Gastrocnemius medialis (tissue), 4 donors: ENCODE measurements at regions not wholly inside any gene's neighbourhood (a gene's known extent, or its start where the extent isn't known, plus 50 kb on each side); places are given as distances from the start of the nearest gene placed in this dataset.

Experiments
- ATAC-seq, 2 donors: fragments of 150-250 bp; one replicate each; pipeline ENCODE4 v1.9.1; 2016
- DNase-seq, 2 donors: peaks; one replicate each; pipeline ENCODE4 v3.0.0-alpha.2; 2019
- H3K27ac ChIP-seq, 4 donors: fragments of 200-600 bp; sonication (generic); 1 replicate in 1 of 4; 2 replicates in 3 of 4; pipeline ENCODE4 v1.5.1; 2016 to 2018; ENCODE audit warnings: mild to moderate bottlenecking in 2 of 4, moderate library complexity in 1 of 4
- H3K27me3 ChIP-seq, 3 donors: fragments of 200-600 bp; sonication (generic) in 2 of 3; 1 replicate in 1 of 3; 2 replicates in 2 of 3; pipeline versions ENCODE4 v1.5.1 to v1.6.0; 2016 to 2019; ENCODE audit warnings: mild to moderate bottlenecking in 1 of 3, moderate library complexity in 1 of 3
- H3K36me3 ChIP-seq, 2 donors: fragments of 200-600 bp; sonication (generic) in 1 of 2; one replicate each; pipeline ENCODE4 v1.5.1; 2017 to 2018
- H3K4me1 ChIP-seq, 2 donors: fragments of 200-600 bp; sonication (generic) in 1 of 2; one replicate each; pipeline ENCODE4 v1.5.1; 2016 to 2017; ENCODE audit warnings: mild to moderate bottlenecking in 2 of 2
- H3K4me3 ChIP-seq, 4 donors: fragments of 200-600 bp; sonication (generic) in 3 of 4; 1 replicate in 1 of 4; 2 replicates in 3 of 4; pipeline ENCODE4 v1.5.1; 2016 to 2019; ENCODE audit warnings: mild to moderate bottlenecking in 2 of 4
- H3K9me3 ChIP-seq, 3 donors: fragments of 200-600 bp; sonication (generic) in 2 of 3; 1 replicate in 1 of 3; 2 replicates in 2 of 3; pipeline ENCODE4 v1.5.1; 2016 to 2019
- CTCF ChIP-seq, 5 experiments: fragments of 450-650 bp in 3 of 5; fragments of 200-600 bp in 2 of 5; sonication (generic) in 2 of 5; IDR thresholded peaks in 4 of 5; conservative IDR thresholded peaks in 1 of 5; 1 replicate in 4 of 5; 2 replicates in 1 of 5; pipeline ENCODE4 v1.5.1; 2016 to 2019; ENCODE audit warnings: antibody characterized with exemption in 5 of 5, mild to moderate bottlenecking in 3 of 5, moderate library complexity in 3 of 5
- POLR2A ChIP-seq, 2 donors: fragments of 450-650 bp; IDR thresholded peaks; one replicate each; pipeline ENCODE4 v1.6.1; 2017; ENCODE audit warnings: antibody characterized with exemption in 2 of 2, mild to moderate bottlenecking in 2 of 2, moderate library complexity in 2 of 2
- in situ Hi-C, 4 donors: fragments of 200-750 bp; cut with MboI; loops; one replicate each; pipeline versions ENCODE4 v1.15.0 to v1.8.0; 2017; ENCODE audit warnings: low sequenced_read_pairs in 4 of 4
- intact Hi-C: fragments of 100-400 bp; cut with DNase I; formaldehyde crosslinking; loops from one replicate; pipeline ENCODE4 v1.15.1; 2023; ENCODE audit warnings: low total_unique reads

- TF ChIP-seq POLR2A (IDR thresholded peaks at IDR 0.05) (no peak), CTCF (IDR thresholded peaks at IDR 0.05 in 4 of 5, conservative IDR thresholded peaks at IDR 0.05 in 1 of 5) (no peak)
- ATAC-seq: no peak
Measured at GRCh38 chr5:14064841-14065240, 78.3 kb upstream of the TRIO start.

GRCh38 chr5:14063691-14064090, 79.5 kb upstream of the TRIO start:
- Histone ChIP-seq H3K9me3 (no peaks in the 10 kb centered on the region), H3K4me3 (no peak overlapping the region), H3K4me1 (no peaks in the 10 kb centered on the region), H3K27ac (no peak overlapping the region), H3K27me3 (no peaks in the 10 kb centered on the region), H3K36me3 (no peaks in the 10 kb centered on the region)
- ATAC-seq (no peak), DNase-seq (no peak)
- in situ Hi-C loops (no loop called here), intact Hi-C loops (no loop called here)
- TF ChIP-seq POLR2A (IDR thresholded peaks at IDR 0.05) (no peak), CTCF (IDR thresholded peaks at IDR 0.05 in 4 of 5, conservative IDR thresholded peaks at IDR 0.05 in 1 of 5) (no peak)

More at GRCh38 chr5:14064841-14065240, 78.3 kb upstream of the TRIO start:
- Histone ChIP-seq H3K36me3 (no peaks in the 10 kb centered on the region), H3K27me3 (no peaks in the 10 kb centered on the region), H3K4me1 (no peaks in the 10 kb centered on the region), H3K4me3 (no peak overlapping the region), H3K27ac (no peak overlapping the region), H3K9me3 (no peaks in the 10 kb centered on the region)
- intact Hi-C loops (no loop called here), in situ Hi-C loops (no loop called here)
- DNase-seq: no peak

GRCh38 chr5:14063138-14063537, 80.0 kb upstream of the TRIO start:
- no peaks in the 10 kb centered on the region for H3K4me1 ChIP-seq
- no peaks in the 10 kb centered on the region for H3K36me3 ChIP-seq
- ATAC-seq (no peak), DNase-seq (no peak)
- H3K9me3 ChIP-seq: no peaks in the 10 kb centered on the region
- TF ChIP-seq POLR2A (IDR thresholded peaks at IDR 0.05) (no peak), CTCF (IDR thresholded peaks at IDR 0.05 in 4 of 5, conservative IDR thresholded peaks at IDR 0.05 in 1 of 5) (no peak)
- no peak overlapping the region for H3K4me3 ChIP-seq
- intact Hi-C loops: no loop called here
- H3K27ac ChIP-seq: no peak overlapping the region
- no peaks in the 10 kb centered on the region for H3K27me3 ChIP-seq
- in situ Hi-C loops: no loop called here

- H3K9me3 ChIP-seq: no peaks in the 10 kb centered on the region
- TF ChIP-seq POLR2A (IDR thresholded peaks at IDR 0.05) (no peak), CTCF (IDR thresholded peaks at IDR 0.05 in 4 of 5, conservative IDR thresholded peaks at IDR 0.05 in 1 of 5) (no peak)
- H3K36me3 ChIP-seq: no peaks in the 10 kb centered on the region
- ATAC-seq (no peak), DNase-seq (no peak)
- no peak overlapping the region for H3K4me3 ChIP-seq
- in situ Hi-C loops (no loop called here), intact Hi-C loops (no loop called here)
- no peaks in the 10 kb centered on the region for H3K4me1 ChIP-seq
- no peak overlapping the region for H3K27ac ChIP-seq
- no peaks in the 10 kb centered on the region for H3K27me3 ChIP-seq
Measured at GRCh38 chr5:14062178-14062577, 81.0 kb upstream of the TRIO start.

GRCh38 chr5:14061106-14061505, 82.0 kb upstream of the TRIO start:
- no peaks in the 10 kb centered on the region for H3K9me3 ChIP-seq
- no peaks in the 10 kb centered on the region for H3K36me3 ChIP-seq
- H3K4me1 ChIP-seq: no peaks in the 10 kb centered on the region
- in situ Hi-C loops (no loop called here), intact Hi-C loops (no loop called here)
- DNase-seq: no peak
- ATAC-seq: no peak
- no peak overlapping the region for H3K4me3 ChIP-seq
- no peaks in the 10 kb centered on the region for H3K27me3 ChIP-seq
- TF ChIP-seq POLR2A (IDR thresholded peaks at IDR 0.05) (no peak), CTCF (IDR thresholded peaks at IDR 0.05 in 4 of 5, conservative IDR thresholded peaks at IDR 0.05 in 1 of 5) (no peak)
- no peak overlapping the region for H3K27ac ChIP-seq
